ENCODE measurements at regions not wholly inside any gene's neighbourhood (a gene's known extent, or its start where the extent isn't known, plus 50 kb on each side); places are given as distances from the start of the nearest gene placed in this dataset.

DNA sequence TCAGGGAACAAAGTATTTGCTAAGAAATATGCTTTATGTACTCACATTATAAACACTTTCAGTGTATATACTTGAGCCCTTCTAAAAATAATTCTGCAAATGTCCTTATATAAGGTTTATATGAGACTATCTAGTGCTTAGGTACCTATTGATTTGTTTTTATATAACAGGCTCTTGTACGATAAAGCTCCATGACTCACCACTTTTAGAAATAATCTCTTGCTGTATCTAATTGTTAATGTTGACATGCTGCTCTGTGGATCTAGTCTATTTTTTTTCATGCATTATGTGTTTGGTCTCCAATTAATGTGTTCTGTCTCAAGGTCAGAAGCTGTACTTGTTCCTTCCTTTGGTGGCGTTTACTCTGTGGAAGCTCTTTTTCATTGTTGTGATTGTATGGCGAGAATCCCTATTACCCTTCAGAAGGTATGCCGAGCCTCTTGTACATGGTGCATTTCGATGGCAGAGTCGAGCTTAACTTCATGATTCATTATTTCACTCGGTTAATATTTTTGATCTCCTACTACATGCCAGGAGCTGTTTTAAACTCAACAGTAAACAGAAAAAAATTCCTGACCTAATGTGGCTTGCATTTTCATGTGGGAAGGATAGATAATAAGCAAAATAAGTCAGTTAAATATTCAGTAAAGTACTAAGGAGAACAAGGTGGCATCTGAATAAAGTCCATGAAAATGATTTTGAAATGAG lies 361.6 kb downstream of the COG6 start:
- Mint-ChIP-seq H3K27me3 (ENCODE audit: low read depth) (no peaks in the 10 kb centered on the region), H3K9me3 (no peaks in the 10 kb centered on the region), H3K4me1 (no peaks in the 10 kb centered on the region), H3K36me3 (ENCODE audit: low read depth) (no peaks in the 10 kb centered on the region), H3K27ac (ENCODE audit: unreplicated experiment) (no peak overlapping the region), H3K4me3 (no peak overlapping the region)
- DNase-seq (ENCODE audit: low read depth, low spot score): no peak
- TF ChIP-seq CTCF (conservative IDR thresholded peaks at IDR 0.05): no peak

DNA sequence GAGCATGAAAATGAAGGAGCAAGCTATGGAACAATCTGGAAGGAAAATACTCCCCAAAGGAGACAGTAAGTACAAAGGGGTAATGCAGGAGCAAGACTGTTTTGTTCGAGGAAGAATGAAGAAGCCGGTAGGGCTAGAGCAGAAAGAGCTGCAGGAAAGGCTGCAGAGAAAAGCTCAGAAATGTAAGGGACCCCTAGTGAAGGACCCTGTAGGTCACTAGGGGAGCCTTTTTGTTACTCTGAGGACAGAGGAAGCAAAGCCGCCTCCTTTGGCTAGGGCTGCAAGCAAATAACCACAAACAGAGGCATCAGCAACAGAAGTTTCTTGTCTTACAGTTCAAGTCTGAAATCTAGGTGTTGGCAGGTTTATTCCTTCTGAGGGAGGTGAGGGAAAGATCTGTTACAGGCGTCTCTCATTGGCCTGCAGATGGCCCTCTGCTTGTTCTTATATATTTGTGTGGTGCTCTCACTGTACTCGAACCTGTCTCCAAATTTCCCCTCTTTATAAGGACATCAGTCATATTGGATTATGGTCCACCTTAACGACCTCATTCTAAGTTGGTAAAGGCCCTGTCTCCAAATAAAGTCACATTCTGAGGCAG lies 362.3 kb downstream of the COG6 start:
- no peaks in the 10 kb centered on the region for H3K9me3 Mint-ChIP-seq

GRCh38 chr13:40023595-40024203 lies 368.2 kb downstream of the COG6 start:
- H3K27ac Mint-ChIP-seq (ENCODE audit: unreplicated experiment): no peak overlapping the region
- no peak for DNase-seq (ENCODE audit: low read depth, low spot score)
- H3K4me3 Mint-ChIP-seq: no peak overlapping the region
- H3K9me3 Mint-ChIP-seq: peaks cover under 1% of the 10 kb centered on the region
- TF ChIP-seq CTCF (conservative IDR thresholded peaks at IDR 0.05): no peak
- H3K4me1 Mint-ChIP-seq: peaks cover 3% of the 10 kb centered on the region
- peaks cover under 1% of the 10 kb centered on the region for H3K36me3 Mint-ChIP-seq (ENCODE audit: low read depth)
- H3K27me3 Mint-ChIP-seq (ENCODE audit: low read depth): no peaks in the 10 kb centered on the region

More for the DNA sequence above, 362.3 kb downstream of the COG6 start:
- Mint-ChIP-seq H3K36me3 (ENCODE audit: low read depth) (no peaks in the 10 kb centered on the region), H3K27me3 (ENCODE audit: low read depth) (no peaks in the 10 kb centered on the region), H3K27ac (ENCODE audit: unreplicated experiment) (no peak overlapping the region), H3K4me1 (no peaks in the 10 kb centered on the region), H3K4me3 (no peak overlapping the region)
- TF ChIP-seq CTCF (conservative IDR thresholded peaks at IDR 0.05): no peak
- DNase-seq (ENCODE audit: low read depth, low spot score): no peak

GRCh38 chr13:40024204-40024966 lies 368.9 kb downstream of the COG6 start:
- no peaks in the 10 kb centered on the region for H3K27me3 Mint-ChIP-seq (ENCODE audit: low read depth)
- no peak overlapping the region for H3K4me3 Mint-ChIP-seq
- no peak for TF ChIP-seq CTCF (conservative IDR thresholded peaks at IDR 0.05)

DNA sequence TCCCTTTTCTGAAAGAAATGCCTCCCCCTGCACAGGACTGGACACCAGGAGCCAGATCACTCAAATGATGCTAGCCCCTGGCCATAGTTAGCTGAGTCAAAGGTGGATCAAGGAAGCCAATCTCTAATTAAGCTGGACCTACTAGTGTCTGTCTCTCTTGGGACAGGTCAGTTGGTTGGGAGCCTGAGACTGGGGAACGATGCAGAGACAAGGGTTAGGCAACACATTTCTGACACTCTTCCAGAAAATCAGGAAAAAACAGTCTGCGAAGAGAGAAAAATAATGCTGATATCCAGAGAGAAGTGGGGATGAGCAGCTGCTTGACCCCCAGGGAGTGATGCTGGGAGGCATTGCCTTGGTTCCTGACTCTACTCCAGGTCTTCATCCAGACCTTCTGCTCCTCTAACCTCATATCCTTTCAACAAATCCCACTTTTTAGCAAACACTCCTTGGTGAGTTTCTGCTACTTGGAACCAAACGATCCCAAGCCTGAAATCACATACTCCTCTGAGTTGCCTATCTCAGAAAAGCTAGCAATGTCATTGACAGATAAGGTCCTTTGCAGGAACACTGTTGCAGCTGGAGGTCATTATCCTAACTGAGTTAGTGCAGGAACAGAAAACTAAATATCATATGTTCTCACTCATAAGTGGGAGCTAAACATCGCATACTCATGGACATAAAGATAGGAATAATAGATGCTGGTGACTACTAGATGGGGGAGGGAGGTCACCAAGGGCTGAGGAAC lies 369.7 kb downstream of the COG6 start:
- TF ChIP-seq CTCF (conservative IDR thresholded peaks at IDR 0.05): no peak
- Mint-ChIP-seq H3K4me3 (no peak overlapping the region), H3K36me3 (ENCODE audit: low read depth) (peaks cover 2% of the 10 kb centered on the region), H3K27ac (ENCODE audit: unreplicated experiment) (no peak overlapping the region), H3K4me1 (peaks cover 3% of the 10 kb centered on the region), H3K27me3 (ENCODE audit: low read depth) (no peaks in the 10 kb centered on the region), H3K9me3 (peaks cover 6% of the 10 kb centered on the region)
- DNase-seq (ENCODE audit: low read depth, low spot score): no peak

More at GRCh38 chr13:40024204-40024966, 368.9 kb downstream of the COG6 start:
- DNase-seq (ENCODE audit: low read depth, low spot score): no peak
- Mint-ChIP-seq H3K36me3 (ENCODE audit: low read depth) (peaks cover 2% of the 10 kb centered on the region), H3K4me1 (peaks cover 3% of the 10 kb centered on the region), H3K9me3 (peaks cover 6% of the 10 kb centered on the region), H3K27ac (ENCODE audit: unreplicated experiment) (no peak overlapping the region)

All from neural crest cell (in vitro differentiated cells).